ENCODE measurements at regions not wholly inside any gene's neighbourhood (a gene's known extent, or its start where the extent isn't known, plus 50 kb on each side); places are given as distances from the start of the nearest gene placed in this dataset.

- peak; percentile 69; the same call in 1 of the 2 replicates for TF ChIP-seq ZNF607 (CRISPR knock-in tag; IDR thresholded peaks at IDR 0.05; ENCODE audit: borderline replicate concordance)
- no peak for TF ChIP-seq ZNF709 (CRISPR knock-in tag; IDR thresholded peaks at IDR 0.05)
- no peak for TF ChIP-seq SMARCE1 (IDR thresholded peaks at IDR 0.05; ENCODE audit: borderline replicate concordance)
- no peak for TF ChIP-seq CREM (IDR thresholded peaks at IDR 0.05)
- TF ChIP-seq CREM (CRISPR knock-in tag; IDR thresholded peaks at IDR 0.05), result no peak
- no peak for TF ChIP-seq TSC22D2 (CRISPR knock-in tag; IDR thresholded peaks at IDR 0.05; ENCODE audit: borderline replicate concordance)
- no peak for TF ChIP-seq ZNF33B (CRISPR knock-in tag; IDR thresholded peaks at IDR 0.05)
- TF ChIP-seq KAT8 (CRISPR knock-in tag; IDR thresholded peaks at IDR 0.05), result no peak
- TF ChIP-seq NFIC (IDR thresholded peaks at IDR 0.05; ENCODE audit: low read length), result no peak
- TF ChIP-seq ZNF639 (CRISPR knock-in tag; conservative IDR thresholded peaks at IDR 0.05), result no peak
- TF ChIP-seq TRIM22 (IDR thresholded peaks at IDR 0.05), result no peak
- TF ChIP-seq SRSF1 (optimal IDR thresholded peaks at IDR 0.05; ENCODE audit: low read depth, low read length), result no peak
- no peak for TF ChIP-seq ZNF782 (CRISPR knock-in tag; IDR thresholded peaks at IDR 0.05; ENCODE audit: borderline replicate concordance)
- no peak for TF ChIP-seq WIZ (CRISPR knock-in tag; IDR thresholded peaks at IDR 0.05)
- no peak for TF ChIP-seq ZBTB49 (CRISPR knock-in tag; IDR thresholded peaks at IDR 0.05; ENCODE audit: borderline replicate concordance)
- no peak for TF ChIP-seq ZNF652 (CRISPR knock-in tag; IDR thresholded peaks at IDR 0.05; ENCODE audit: borderline replicate concordance, low read depth)
- no peak for TF ChIP-seq PHF8 (CRISPR knock-in tag; IDR thresholded peaks at IDR 0.05)
- no peak for TF ChIP-seq ZNF446 (CRISPR knock-in tag; IDR thresholded peaks at IDR 0.05)
- TF ChIP-seq ZSCAN5A (CRISPR knock-in tag; IDR thresholded peaks at IDR 0.05; ENCODE audit: borderline replicate concordance), result no peak
- TF ChIP-seq POLR2AphosphoS2 (IDR thresholded peaks at IDR 0.05; ENCODE audit: low read depth, low read length), result no peak
- no peak for TF ChIP-seq PHB2 (IDR thresholded peaks at IDR 0.05; ENCODE audit: partially characterized antibody)
- TF ChIP-seq NFE2L2 (IDR thresholded peaks at IDR 0.05; ENCODE audit: low read length), result no peak
- TF ChIP-seq TIGD3 (CRISPR knock-in tag; IDR thresholded peaks at IDR 0.05; ENCODE audit: borderline replicate concordance), result no peak
- no peak for TF ChIP-seq HDAC2 (CRISPR knock-in tag; IDR thresholded peaks at IDR 0.05)
- TF ChIP-seq U2AF2 (IDR thresholded peaks at IDR 0.05; ENCODE audit: low read depth, low read length), result no peak
Observed at GRCh38 chr17:64732336-64733006, 70.4 kb upstream of the SMURF2 start (continued).

Data from HepG2 (cell line).